GM12891 (cell line): ENCODE measurements at regions not wholly inside any gene's neighbourhood (a gene's known extent, or its start where the extent isn't known, plus 50 kb on each side); places are given as distances from the start of the nearest gene placed in this dataset.

ENCODE experiments used
- POLR2A ChIP-seq: IDR thresholded peaks from 2 replicates; pipeline ENCODE4 v1.6.1; 2011; ENCODE audit warnings: low read depth, low read length, control low read depth
- POLR2AphosphoS5 ChIP-seq: IDR thresholded peaks from 2 replicates; pipeline ENCODE4 v1.6.1; 2011; ENCODE audit warnings: low read depth, low read length, control low read depth
- SPI1 ChIP-seq: IDR thresholded peaks from 2 replicates; pipeline ENCODE4 v1.6.1; 2011; ENCODE audit warnings: low read depth, low read length, control low read depth
- TAF1 ChIP-seq: IDR thresholded peaks from 2 replicates; pipeline ENCODE4 v1.6.1; 2011; ENCODE audit warnings: low read depth, low read length, control low read depth

- TF ChIP-seq POLR2A (no peak), POLR2AphosphoS5 (no peak), TAF1 (no peak), SPI1 (no peak)
Measured at GRCh38 chr3:152638707-152639450, 196.1 kb upstream of the P2RY1 start.
